ENCODE measurements at regions not wholly inside any gene's neighbourhood (a gene's known extent, or its start where the extent isn't known, plus 50 kb on each side); places are given as distances from the start of the nearest gene placed in this dataset.
"Not testable (repeated sequence)": the region's sequence is repeated elsewhere in the genome, so short reads cannot be mapped to it uniquely, and the experiment has no call there.

- H3K4me1 Mint-ChIP-seq = no peaks in the 10 kb centered on the region
- H3K27ac Mint-ChIP-seq = no peak overlapping the region
- H3K4me3 Mint-ChIP-seq = no peak overlapping the region
- peaks cover 0 to 23% (median 6%) of the 10 kb centered on the region in 6 donors for H3K9me3 Mint-ChIP-seq
- no peak for DNase-seq
- H3K36me3 Mint-ChIP-seq = no peaks in the 10 kb centered on the region
- H3K27me3 Mint-ChIP-seq (ENCODE audit: low read depth in 3 of 3) = peaks cover 0 to 1% (median 1%) of the 10 kb centered on the region in 3 donors
Observed at GRCh38 chr20:12237772-12238171, 320.1 kb downstream of the BTBD3 start.

GRCh38 chr20:12241065-12241464 is 323.4 kb downstream of the BTBD3 start:
- DNase-seq = no peak
- no peaks in the 10 kb centered on the region for H3K4me1 Mint-ChIP-seq
- peaks cover 0 to 2% (median 0%) of the 10 kb centered on the region in 3 donors for H3K36me3 Mint-ChIP-seq
- H3K9me3 Mint-ChIP-seq = peaks cover 0 to 36% (median 7%) of the 10 kb centered on the region in 6 donors
- H3K27ac Mint-ChIP-seq = no peak overlapping the region
- H3K27me3 Mint-ChIP-seq (ENCODE audit: low read depth in 3 of 3) = peaks cover 0 to 1% (median 1%) of the 10 kb centered on the region in 3 donors
- no peak overlapping the region for H3K4me3 Mint-ChIP-seq

GRCh38 chr20:12243327-12243726 is 325.6 kb downstream of the BTBD3 start:
- H3K27me3 Mint-ChIP-seq (ENCODE audit: low read depth in 3 of 3) = peaks cover 0 to 4% (median 1%) of the 10 kb centered on the region in 3 donors

GRCh38 chr20:12248481-12248880 is 330.8 kb downstream of the BTBD3 start:
- Mint-ChIP-seq H3K9me3 (peaks cover 0 to 37% (median 4%) of the 10 kb centered on the region in 6 donors), H3K27ac (no peak overlapping the region), H3K4me3 (no peak overlapping the region), H3K4me1 (no peaks in the 10 kb centered on the region), H3K27me3 (ENCODE audit: low read depth in 3 of 3) (peaks cover 0 to 2% (median 0%) of the 10 kb centered on the region in 3 donors), H3K36me3 (peaks cover 0 to 4% (median 0%) of the 10 kb centered on the region in 3 donors)
- DNase-seq = no peak

More at GRCh38 chr20:12243327-12243726, 325.6 kb downstream of the BTBD3 start:
- H3K27ac Mint-ChIP-seq = no peak overlapping the region
- H3K36me3 Mint-ChIP-seq = peaks cover 0 to 4% (median 0%) of the 10 kb centered on the region in 3 donors
- DNase-seq = no peak
- no peaks in the 10 kb centered on the region for H3K4me1 Mint-ChIP-seq
- no peak overlapping the region for H3K4me3 Mint-ChIP-seq
- H3K9me3 Mint-ChIP-seq = peaks cover 0 to 31% (median 4%) of the 10 kb centered on the region in 6 donors

- not testable (repeated sequence) for H3K4me1 Mint-ChIP-seq; H3K27ac Mint-ChIP-seq; H3K27me3 Mint-ChIP-seq (ENCODE audit: low read depth in 3 of 3); H3K4me3 Mint-ChIP-seq; H3K36me3 Mint-ChIP-seq; DNase-seq
- H3K9me3 Mint-ChIP-seq = peaks cover 0 to 30% (median 3%) of the 10 kb centered on the region in 6 donors
Observed at GRCh38 chr20:12250661-12251060, 333.0 kb downstream of the BTBD3 start.

- Mint-ChIP-seq H3K27ac (no peak overlapping the region), H3K4me1 (no peaks in the 10 kb centered on the region), H3K9me3 (peaks cover 0 to 24% (median 2%) of the 10 kb centered on the region in 6 donors), H3K36me3 (no peaks in the 10 kb centered on the region), H3K27me3 (ENCODE audit: low read depth in 3 of 3) (no peaks in the 10 kb centered on the region), H3K4me3 (no peak overlapping the region)
- DNase-seq = no peak
Observed at GRCh38 chr20:12252793-12253192, 335.1 kb downstream of the BTBD3 start.

GRCh38 chr20:12255461-12255970 is 337.8 kb downstream of the BTBD3 start:
- no peaks in the 10 kb centered on the region for H3K27me3 Mint-ChIP-seq (ENCODE audit: low read depth in 3 of 3)
- H3K4me1 Mint-ChIP-seq = no peaks in the 10 kb centered on the region
- no peak overlapping the region for H3K27ac Mint-ChIP-seq
- DNase-seq = no peak
- no peaks in the 10 kb centered on the region for H3K36me3 Mint-ChIP-seq
- no peak overlapping the region for H3K4me3 Mint-ChIP-seq
- H3K9me3 Mint-ChIP-seq = peaks cover 0 to 14% (median 2%) of the 10 kb centered on the region in 6 donors

GRCh38 chr20:12256806-12257205 is 339.1 kb downstream of the BTBD3 start:
- no peak for DNase-seq
- Mint-ChIP-seq H3K9me3 (peaks cover 0 to 14% (median 0%) of the 10 kb centered on the region in 6 donors), H3K27ac (no peak overlapping the region), H3K27me3 (ENCODE audit: low read depth in 3 of 3) (no peaks in the 10 kb centered on the region), H3K36me3 (no peaks in the 10 kb centered on the region), H3K4me1 (no peaks in the 10 kb centered on the region), H3K4me3 (no peak overlapping the region)

- peaks cover 0 to 3% (median 2%) of the 10 kb centered on the region in 3 donors for H3K27me3 Mint-ChIP-seq (ENCODE audit: low read depth in 3 of 3)
- H3K4me1 Mint-ChIP-seq = no peaks in the 10 kb centered on the region
- H3K9me3 Mint-ChIP-seq = peaks cover 0 to 9% (median 5%) of the 10 kb centered on the region in 6 donors
- no peak overlapping the region for H3K27ac Mint-ChIP-seq
- no peaks in the 10 kb centered on the region for H3K36me3 Mint-ChIP-seq
- no peak overlapping the region for H3K4me3 Mint-ChIP-seq
- DNase-seq = no peak
Observed at GRCh38 chr20:12262747-12263146, 345.1 kb downstream of the BTBD3 start.

- H3K36me3 Mint-ChIP-seq = no peaks in the 10 kb centered on the region
- peaks cover 0 to 3% (median 2%) of the 10 kb centered on the region in 3 donors for H3K27me3 Mint-ChIP-seq (ENCODE audit: low read depth in 3 of 3)
- H3K27ac Mint-ChIP-seq = no peak overlapping the region
- H3K4me1 Mint-ChIP-seq = no peaks in the 10 kb centered on the region
- H3K9me3 Mint-ChIP-seq = peaks cover 0 to 9% (median 5%) of the 10 kb centered on the region in 6 donors
- no peak for DNase-seq
- no peak overlapping the region for H3K4me3 Mint-ChIP-seq
Observed at GRCh38 chr20:12264711-12265110, 347.0 kb downstream of the BTBD3 start.

GRCh38 chr20:12265662-12266061 is 348.0 kb downstream of the BTBD3 start:
- Mint-ChIP-seq H3K27me3 (ENCODE audit: low read depth in 3 of 3) (peaks cover 0 to 3% (median 2%) of the 10 kb centered on the region in 3 donors), H3K9me3 (peaks cover 0 to 12% (median 5%) of the 10 kb centered on the region in 6 donors), H3K27ac (no peak overlapping the region), H3K36me3 (no peaks in the 10 kb centered on the region), H3K4me3 (no peak overlapping the region), H3K4me1 (no peaks in the 10 kb centered on the region)
- no peak for DNase-seq

- peaks cover 4 to 5% (median 5%) of the 10 kb centered on the region in 3 donors for H3K27me3 Mint-ChIP-seq (ENCODE audit: low read depth in 3 of 3)
- no peaks in the 10 kb centered on the region for H3K36me3 Mint-ChIP-seq
- H3K27ac Mint-ChIP-seq = no peak overlapping the region
- H3K4me3 Mint-ChIP-seq = no peak overlapping the region
- peaks cover 0 to 36% (median 3%) of the 10 kb centered on the region in 6 donors for H3K9me3 Mint-ChIP-seq
- DNase-seq = no peak
- H3K4me1 Mint-ChIP-seq = no peaks in the 10 kb centered on the region
Observed at GRCh38 chr20:12269579-12269978, 351.9 kb downstream of the BTBD3 start.

- no peak overlapping the region for H3K4me3 Mint-ChIP-seq
- H3K9me3 Mint-ChIP-seq = peaks cover 0 to 36% (median 1%) of the 10 kb centered on the region in 6 donors
- H3K36me3 Mint-ChIP-seq = no peaks in the 10 kb centered on the region
- DNase-seq = no peak
- no peaks in the 10 kb centered on the region for H3K4me1 Mint-ChIP-seq
- H3K27ac Mint-ChIP-seq = no peak overlapping the region
- peaks cover 4 to 6% (median 4%) of the 10 kb centered on the region in 3 donors for H3K27me3 Mint-ChIP-seq (ENCODE audit: low read depth in 3 of 3)
Observed at GRCh38 chr20:12270863-12271262, 353.2 kb downstream of the BTBD3 start.

GRCh38 chr20:12276011-12276673 is 358.4 kb downstream of the BTBD3 start:
- no peak for DNase-seq
- H3K4me3 Mint-ChIP-seq = no peak overlapping the region
- peaks cover 3 to 9% (median 7%) of the 10 kb centered on the region in 3 donors for H3K27me3 Mint-ChIP-seq (ENCODE audit: low read depth in 3 of 3)
- no peaks in the 10 kb centered on the region for H3K36me3 Mint-ChIP-seq
- no peak overlapping the region for H3K27ac Mint-ChIP-seq
- no peaks in the 10 kb centered on the region for H3K4me1 Mint-ChIP-seq
- H3K9me3 Mint-ChIP-seq = peaks cover 0 to 32% (median 2%) of the 10 kb centered on the region in 6 donors

Data from immature natural killer cell (primary cell).